Neutrophil (primary cell): ENCODE measurements at regions not wholly inside any gene's neighbourhood (a gene's known extent, or its start where the extent isn't known, plus 50 kb on each side); places are given as distances from the start of the nearest gene placed in this dataset.

Experiments used
- H3K27ac ChIP-seq: fragments of 200-600 bp; sonication (generic); 2 replicates; pipeline ENCODE4 v1.5.1; 2016; ENCODE audit warnings: mild to moderate bottlenecking, moderate library complexity
- H3K27me3 ChIP-seq: fragments of 200-600 bp; sonication (generic); 2 replicates; pipeline ENCODE4 v1.6.0; 2016; ENCODE audit warnings: mild to moderate bottlenecking
- H3K36me3 ChIP-seq: fragments of 200-600 bp; sonication (generic); 2 replicates; pipeline ENCODE4 v1.5.1; 2017
- H3K4me1 ChIP-seq, 2 experiments: fragments of 200-600 bp in 1 of 2; sonication (generic) in 1 of 2; 1 replicate in 1 of 2; 2 replicates in 1 of 2; pipeline versions ENCODE4 v1.5.1 to v1.6.1; 2013 to 2016; ENCODE audit warnings: low read depth in 1 of 2, low read length in 1 of 2, mild to moderate bottlenecking in 1 of 2, moderate library complexity in 1 of 2; ENCODE audit not compliant: control insufficient read depth in 1 of 2, insufficient read depth in 1 of 2
- H3K4me3 ChIP-seq, 2 experiments: fragments of 200-600 bp in 1 of 2; sonication (generic) in 1 of 2; 1 replicate in 1 of 2; 2 replicates in 1 of 2; pipeline ENCODE4 v1.5.1; 2013 to 2016; ENCODE audit warnings: low read depth in 1 of 2, low read length in 1 of 2, mild to moderate bottlenecking in 1 of 2, moderate library complexity in 1 of 2
- H3K9me3 ChIP-seq: fragments of 200-600 bp; sonication (generic); 2 replicates; pipeline ENCODE4 v1.5.1; 2016
- CTCF ChIP-seq: fragments of 200-600 bp; sonication (generic); IDR thresholded peaks from 2 replicates; pipeline ENCODE4 v1.5.1; 2016; ENCODE audit warnings: antibody characterized with exemption

- no peak for TF ChIP-seq CTCF
- no peaks in the 10 kb centered on the region for H3K9me3 ChIP-seq
- H3K27ac ChIP-seq: no peak overlapping the region
- H3K27me3 ChIP-seq: no peaks in the 10 kb centered on the region
- no peak overlapping the region for H3K4me3 ChIP-seq
- H3K4me1 ChIP-seq: no peaks in the 10 kb centered on the region
- no peaks in the 10 kb centered on the region for H3K36me3 ChIP-seq
These were observed 1431.0 kb downstream of the AACS start for GRCh38 chr12:126496201-126496600.

GRCh38 chr12:126506426-126507182 is 1441.4 kb downstream of the AACS start:
- no peaks in the 10 kb centered on the region for H3K36me3 ChIP-seq
- no peak for TF ChIP-seq CTCF
- no peak overlapping the region for H3K4me3 ChIP-seq
- peaks cover 0 to 26% of the 10 kb centered on the region in 2 experiments for H3K4me1 ChIP-seq
- H3K27ac ChIP-seq: no peak overlapping the region
- no peaks in the 10 kb centered on the region for H3K9me3 ChIP-seq
- no peaks in the 10 kb centered on the region for H3K27me3 ChIP-seq

GRCh38 chr12:126507231-126507630 is 1442.0 kb downstream of the AACS start:
- Histone ChIP-seq H3K4me3 (no peak overlapping the region), H3K27ac (no peak overlapping the region), H3K4me1 (peaks cover 0 to 26% of the 10 kb centered on the region in 2 experiments), H3K36me3 (no peaks in the 10 kb centered on the region), H3K27me3 (no peaks in the 10 kb centered on the region), H3K9me3 (no peaks in the 10 kb centered on the region)
- TF ChIP-seq CTCF: no peak

- Histone ChIP-seq H3K9me3 (no peaks in the 10 kb centered on the region), H3K4me3 (no peak overlapping the region), H3K36me3 (no peaks in the 10 kb centered on the region), H3K4me1 (peaks cover 0 to 36% of the 10 kb centered on the region in 2 experiments), H3K27ac (no peak overlapping the region), H3K27me3 (no peaks in the 10 kb centered on the region)
- TF ChIP-seq CTCF: no peak
These were observed 1444.3 kb downstream of the AACS start for GRCh38 chr12:126509572-126509971.

- Histone ChIP-seq H3K27me3 (no peaks in the 10 kb centered on the region), H3K4me3 (no peak overlapping the region), H3K36me3 (no peaks in the 10 kb centered on the region), H3K9me3 (no peaks in the 10 kb centered on the region), H3K27ac (no peak overlapping the region), H3K4me1 (peaks cover 0 to 36% of the 10 kb centered on the region in 2 experiments)
- no peak for TF ChIP-seq CTCF
These were observed 1445.4 kb downstream of the AACS start for GRCh38 chr12:126510630-126511029.
